Breast epithelium (tissue), 4 donors: ENCODE measurements at regions not wholly inside any gene's neighbourhood (a gene's known extent, or its start where the extent isn't known, plus 50 kb on each side); places are given as distances from the start of the nearest gene placed in this dataset.

Experiments used
- DNase-seq, 2 donors: peaks; one replicate each; pipeline ENCODE4 v3.0.0-alpha.2; 2019; ENCODE audit warnings: low spot score in 2 of 2
- H3K27ac ChIP-seq, 2 donors: fragments of 200-600 bp; sonication (generic) in 1 of 2; one replicate each; pipeline ENCODE4 v1.5.1; 2016 to 2019; ENCODE audit warnings: mild to moderate bottlenecking in 1 of 2
- H3K27me3 ChIP-seq, 2 donors: fragments of 200-600 bp; sonication (generic) in 1 of 2; one replicate each; pipeline versions ENCODE4 v1.5.1 to v1.6.0; 2017 to 2019; ENCODE audit warnings: control low read depth in 1 of 2, mild to moderate bottlenecking in 1 of 2
- H3K36me3 ChIP-seq: fragments of 200-600 bp; one replicate; pipeline ENCODE4 v1.5.1; 2019
- H3K4me1 ChIP-seq, 2 donors: fragments of 200-600 bp; sonication (generic); one replicate each; pipeline ENCODE4 v1.5.1; 2016 to 2019; ENCODE audit warnings: control low read depth in 1 of 2
- H3K4me3 ChIP-seq, 3 donors: fragments of 200-600 bp; sonication (generic); 1 replicate in 2 of 3; 2 replicates in 1 of 3; pipeline ENCODE4 v1.5.1; 2016 to 2019; ENCODE audit warnings: mild to moderate bottlenecking in 3 of 3, moderate library complexity in 2 of 3
- H3K9me3 ChIP-seq, 2 donors: fragments of 200-600 bp; sonication (generic) in 1 of 2; one replicate each; pipeline ENCODE4 v1.5.1; 2016 to 2019; ENCODE audit warnings: control low read depth in 1 of 2
- CTCF ChIP-seq, 3 donors: fragments of 450-650 bp; IDR thresholded peaks; one replicate each; pipeline ENCODE4 v1.5.1; 2016 to 2017; ENCODE audit warnings: antibody characterized with exemption in 3 of 3, mild to moderate bottlenecking in 3 of 3, moderate library complexity in 3 of 3
- POLR2A ChIP-seq: fragments of 450-650 bp; IDR thresholded peaks from one replicate; pipeline ENCODE4 v1.6.1; 2016; ENCODE audit warnings: antibody characterized with exemption, mild to moderate bottlenecking, moderate library complexity
- POLR2AphosphoS5 ChIP-seq, 3 donors: sonication (generic); formaldehyde crosslinking; IDR thresholded peaks; one replicate each; pipeline ENCODE4 v1.6.1; 2017; ENCODE audit warnings: antibody characterized with exemption in 3 of 3
- intact Hi-C: fragments of 100-400 bp; cut with DNase I; formaldehyde crosslinking; loops from one replicate; pipeline ENCODE4 v1.15.1; 2023; ENCODE audit warnings: low total_unique reads

- Histone ChIP-seq H3K27ac (no peak overlapping the region), H3K4me3 (no peak overlapping the region), H3K36me3 (no peaks in the 10 kb centered on the region), H3K4me1 (no peaks in the 10 kb centered on the region), H3K27me3 (no peaks in the 10 kb centered on the region), H3K9me3 (no peaks in the 10 kb centered on the region)
- DNase-seq, result no peak
- no peak for TF ChIP-seq POLR2A
- TF ChIP-seq POLR2AphosphoS5 (IDR thresholded peaks at IDR 0.05), result no peak
- TF ChIP-seq CTCF (IDR thresholded peaks at IDR 0.05), result no peak
- intact Hi-C loops, result no loop called here
Observed at GRCh38 chr10:60626037-60626436, 152.2 kb upstream of the CDK1 start.

GRCh38 chr10:60623627-60624026 is 154.7 kb upstream of the CDK1 start:
- no peak for TF ChIP-seq POLR2AphosphoS5 (IDR thresholded peaks at IDR 0.05)
- no peak for TF ChIP-seq POLR2A
- TF ChIP-seq CTCF (IDR thresholded peaks at IDR 0.05), result no peak
- H3K27me3 ChIP-seq, result no peaks in the 10 kb centered on the region
- no peaks in the 10 kb centered on the region for H3K36me3 ChIP-seq
- intact Hi-C loops, result no loop called here
- no peaks in the 10 kb centered on the region for H3K4me1 ChIP-seq
- H3K4me3 ChIP-seq, result no peak overlapping the region
- DNase-seq, result no peak
- no peak overlapping the region for H3K27ac ChIP-seq
- no peaks in the 10 kb centered on the region for H3K9me3 ChIP-seq

- no peak overlapping the region for H3K27ac ChIP-seq
- intact Hi-C loops, result no loop called here
- H3K4me1 ChIP-seq, result no peaks in the 10 kb centered on the region
- no peaks in the 10 kb centered on the region for H3K36me3 ChIP-seq
- TF ChIP-seq CTCF (IDR thresholded peaks at IDR 0.05), result no peak
- no peak for TF ChIP-seq POLR2A
- TF ChIP-seq POLR2AphosphoS5 (IDR thresholded peaks at IDR 0.05), result no peak
- H3K4me3 ChIP-seq, result no peak overlapping the region
- no peak for DNase-seq
- H3K27me3 ChIP-seq, result no peaks in the 10 kb centered on the region
- H3K9me3 ChIP-seq, result no peaks in the 10 kb centered on the region
Observed at GRCh38 chr10:60621018-60621417, 157.3 kb upstream of the CDK1 start.

GRCh38 chr10:60618861-60619260 is 159.4 kb upstream of the CDK1 start:
- intact Hi-C loops, result no loop called here
- DNase-seq, result no peak
- H3K27me3 ChIP-seq, result no peaks in the 10 kb centered on the region
- TF ChIP-seq POLR2A (no peak), CTCF (IDR thresholded peaks at IDR 0.05) (no peak), POLR2AphosphoS5 (IDR thresholded peaks at IDR 0.05) (no peak)
- no peaks in the 10 kb centered on the region for H3K9me3 ChIP-seq
- no peak overlapping the region for H3K27ac ChIP-seq
- no peak overlapping the region for H3K4me3 ChIP-seq
- H3K4me1 ChIP-seq, result no peaks in the 10 kb centered on the region
- H3K36me3 ChIP-seq, result no peaks in the 10 kb centered on the region

GRCh38 chr10:60615541-60615940 is 162.7 kb upstream of the CDK1 start:
- Histone ChIP-seq H3K36me3 (no peaks in the 10 kb centered on the region), H3K27ac (no peak overlapping the region), H3K9me3 (no peaks in the 10 kb centered on the region), H3K4me3 (no peak overlapping the region), H3K27me3 (no peaks in the 10 kb centered on the region), H3K4me1 (no peaks in the 10 kb centered on the region)
- DNase-seq, result no peak
- intact Hi-C loops, result no loop called here
- TF ChIP-seq POLR2A (no peak), POLR2AphosphoS5 (IDR thresholded peaks at IDR 0.05) (no peak), CTCF (IDR thresholded peaks at IDR 0.05) (no peak)
